Liver (tissue), 8 donors: ENCODE measurements at regions not wholly inside any gene's neighbourhood (a gene's known extent, or its start where the extent isn't known, plus 50 kb on each side); places are given as distances from the start of the nearest gene placed in this dataset.
"Not testable (repeated sequence)": the region's sequence is repeated elsewhere in the genome, so short reads cannot be mapped to it uniquely, and the experiment has no call there.

Experiments used
- DNase-seq: peaks from one replicate; pipeline ENCODE4 v3.0.0-alpha.2; 2017; ENCODE audit warnings: low spot score
- H3K27ac ChIP-seq, 2 donors: one replicate each; pipeline ENCODE4 v1.7.0; 2013; ENCODE audit warnings: inconsistent platforms in 2 of 2, low read length in 2 of 2, control low read depth in 1 of 2, low read depth in 1 of 2, mild to moderate bottlenecking in 1 of 2
- H3K27me3 ChIP-seq, 4 donors: one replicate each; pipeline versions ENCODE4 v1.6.1 to v1.7.0; 2013; ENCODE audit warnings: low read length in 3 of 4, inconsistent platforms in 1 of 4, mild to moderate bottlenecking in 1 of 4, moderate library complexity in 1 of 4; ENCODE audit not compliant: control insufficient read depth in 4 of 4, insufficient read depth in 4 of 4
- H3K36me3 ChIP-seq, 4 donors: one replicate each; pipeline versions ENCODE4 v1.6.1 to v1.7.0; 2013; ENCODE audit warnings: low read length in 3 of 4, mild to moderate bottlenecking in 3 of 4, low read depth in 1 of 4, moderate library complexity in 1 of 4; ENCODE audit not compliant: control insufficient read depth in 4 of 4, insufficient read depth in 3 of 4
- H3K4me1 ChIP-seq, 4 donors: one replicate each; pipeline versions ENCODE4 v1.6.1 to v1.7.0; 2013; ENCODE audit warnings: low read length in 3 of 4, mild to moderate bottlenecking in 3 of 4, moderate library complexity in 1 of 4; ENCODE audit not compliant: control insufficient read depth in 4 of 4, insufficient read depth in 4 of 4
- H3K4me3 ChIP-seq, 3 donors: one replicate each; pipeline versions ENCODE4 v1.6.1 to v1.7.0; 2013; ENCODE audit warnings: low read length in 3 of 3, control low read depth in 1 of 3, low read depth in 1 of 3, mild to moderate bottlenecking in 1 of 3
- H3K9ac ChIP-seq, 2 donors: one replicate each; pipeline ENCODE4 v1.7.0; 2013; ENCODE audit warnings: low read length in 2 of 2, mild to moderate bottlenecking in 2 of 2, moderate library complexity in 2 of 2, control low read depth in 1 of 2, low read depth in 1 of 2
- H3K9me3 ChIP-seq, 4 donors: one replicate each; pipeline versions ENCODE4 v1.6.1 to v1.7.0; 2013; ENCODE audit warnings: low read length in 3 of 4; ENCODE audit not compliant: control insufficient read depth in 4 of 4
- EGR1 ChIP-seq, 2 donors: IDR thresholded peaks; 2 replicates each; pipeline ENCODE4 v1.6.1; 2016 to 2018; ENCODE audit warnings: antibody characterized with exemption in 2 of 2, low read depth in 2 of 2
- FOXA1 ChIP-seq: IDR thresholded peaks from 2 replicates; pipeline ENCODE4 v1.6.1; 2016; ENCODE audit warnings: antibody characterized with exemption
- FOXA2 ChIP-seq: IDR thresholded peaks from 2 replicates; pipeline ENCODE4 v1.6.1; 2016; ENCODE audit warnings: antibody characterized with exemption
- GABPA ChIP-seq, 2 donors: IDR thresholded peaks in 1 of 2; conservative IDR thresholded peaks in 1 of 2; 2 replicates each; pipeline ENCODE4 v1.6.1; 2016; ENCODE audit warnings: antibody characterized with exemption in 2 of 2, mild to moderate bottlenecking in 1 of 2, moderate library complexity in 1 of 2
- HNF4A ChIP-seq, 2 donors: conservative IDR thresholded peaks; 2 replicates each; pipeline ENCODE4 v1.6.1; 2016; ENCODE audit warnings: antibody characterized with exemption in 2 of 2, mild to moderate bottlenecking in 2 of 2
- HNF4G ChIP-seq: IDR thresholded peaks from 2 replicates; pipeline ENCODE4 v1.6.1; 2016; ENCODE audit warnings: antibody characterized with exemption
- JUND ChIP-seq, 2 donors: IDR thresholded peaks; 2 replicates each; pipeline ENCODE4 v1.6.1; 2016; ENCODE audit warnings: antibody characterized with exemption in 2 of 2
- RXRA ChIP-seq, 2 donors: IDR thresholded peaks; 2 replicates each; pipeline ENCODE4 v1.6.1; 2017 to 2018; ENCODE audit warnings: antibody characterized with exemption in 2 of 2, mild to moderate bottlenecking in 1 of 2
- SP1 ChIP-seq: IDR thresholded peaks from 2 replicates; pipeline ENCODE4 v1.6.1; 2018; ENCODE audit warnings: antibody characterized with exemption, mild to moderate bottlenecking
- TAF1 ChIP-seq: conservative IDR thresholded peaks from 2 replicates; pipeline ENCODE4 v1.6.1; 2016; ENCODE audit warnings: antibody characterized with exemption, mild to moderate bottlenecking
- YY1 ChIP-seq: IDR thresholded peaks from 2 replicates; pipeline ENCODE4 v1.6.1; 2016; ENCODE audit warnings: antibody characterized with exemption, mild to moderate bottlenecking
- whole genome bisulfite sequencing: extraction: QIAGEN DNeasy Blood & Tissue Kit; methylation state at CpG from one replicate; pipeline ENCODE4 v1.1.7; 2013; 5-methylcytosine and 5-hydroxymethylcytosine counted together
- TF ChIP-seq, protein P1 (sequence below): IDR thresholded peaks from 2 replicates; pipeline ENCODE4 v1.6.1; 2016; ENCODE audit warnings: antibody characterized with exemption
- TF ChIP-seq, protein P2 (sequence below): IDR thresholded peaks from 2 replicates; pipeline ENCODE4 v1.6.1; 2016; ENCODE audit warnings: antibody characterized with exemption, mild to moderate bottlenecking
- TF ChIP-seq, protein P3 (sequence below): IDR thresholded peaks from 2 replicates; pipeline ENCODE4 v1.6.1; 2016; ENCODE audit warnings: antibody characterized with exemption
- TF ChIP-seq, protein P4 (sequence below): IDR thresholded peaks from 2 replicates; pipeline ENCODE4 v1.6.1; 2016; ENCODE audit warnings: antibody characterized with exemption
- TF ChIP-seq, protein P5 (sequence below): fragments of 150-350 bp; IDR thresholded peaks from 2 replicates; pipeline ENCODE4 v1.5.1; 2017; ENCODE audit warnings: improper control_type of control experiment, low read depth, low read length; ENCODE audit not compliant: missing input control
- donor health status: healthy.
- donor health status: healthy.
- donor health status: healthy.
- donor health status: healthy.
- donor health status: healthy.

DNA sequence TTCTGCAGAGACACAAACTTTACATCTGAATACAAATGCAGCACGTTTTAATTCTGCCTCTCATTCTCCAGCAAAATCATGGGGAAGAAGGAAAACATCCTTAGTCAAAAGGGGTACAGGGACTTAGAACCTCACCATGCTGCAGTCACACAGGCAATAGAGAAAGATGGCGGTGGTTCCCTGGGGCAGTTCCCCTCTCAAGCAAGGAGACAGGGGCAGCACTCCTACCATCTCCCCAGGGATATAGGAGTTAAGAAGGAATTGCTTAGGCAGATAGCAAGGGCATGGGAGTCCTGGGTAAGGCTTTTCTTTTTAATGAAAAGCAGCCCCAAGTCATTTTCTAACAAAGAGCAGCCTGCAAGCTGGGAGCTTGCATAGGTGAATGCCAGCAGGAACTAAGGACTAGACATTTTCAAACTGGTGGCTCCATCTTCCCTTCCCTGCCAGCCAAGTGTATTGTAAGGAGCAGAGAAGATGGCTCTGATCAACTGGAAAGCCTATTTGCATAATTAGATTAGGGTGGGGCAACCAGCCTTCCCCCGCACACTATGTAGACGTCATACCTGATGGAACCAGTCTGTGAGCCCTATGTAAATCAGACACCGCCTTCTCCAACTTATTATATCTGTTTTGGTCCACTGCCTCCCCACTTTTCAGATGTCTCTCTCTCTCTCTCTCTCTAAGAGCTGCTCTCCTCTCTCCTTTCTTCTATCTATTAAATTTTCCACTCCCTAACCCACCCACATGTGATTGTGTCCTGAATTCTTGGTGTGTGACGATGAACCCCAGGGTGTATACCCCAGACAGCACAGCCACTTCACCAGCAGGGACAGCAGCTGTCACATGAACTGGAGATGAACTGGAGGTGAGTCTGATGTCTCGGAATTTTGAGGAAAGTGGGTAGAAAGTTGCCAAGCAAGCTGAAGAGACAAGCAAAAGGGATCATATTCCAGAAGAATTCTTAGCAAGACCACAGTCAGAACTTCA lies 514.5 kb downstream of the IRS2 start:
- no peaks in the 10 kb centered on the region for H3K27me3 ChIP-seq
- no peak overlapping the region for H3K4me3 ChIP-seq
- no peak for TF ChIP-seq JUND (IDR thresholded peaks at IDR 0.05)
- no peak for TF ChIP-seq TAF1
- no peak for TF ChIP-seq FOXA2
- TF ChIP-seq, protein P1, sequence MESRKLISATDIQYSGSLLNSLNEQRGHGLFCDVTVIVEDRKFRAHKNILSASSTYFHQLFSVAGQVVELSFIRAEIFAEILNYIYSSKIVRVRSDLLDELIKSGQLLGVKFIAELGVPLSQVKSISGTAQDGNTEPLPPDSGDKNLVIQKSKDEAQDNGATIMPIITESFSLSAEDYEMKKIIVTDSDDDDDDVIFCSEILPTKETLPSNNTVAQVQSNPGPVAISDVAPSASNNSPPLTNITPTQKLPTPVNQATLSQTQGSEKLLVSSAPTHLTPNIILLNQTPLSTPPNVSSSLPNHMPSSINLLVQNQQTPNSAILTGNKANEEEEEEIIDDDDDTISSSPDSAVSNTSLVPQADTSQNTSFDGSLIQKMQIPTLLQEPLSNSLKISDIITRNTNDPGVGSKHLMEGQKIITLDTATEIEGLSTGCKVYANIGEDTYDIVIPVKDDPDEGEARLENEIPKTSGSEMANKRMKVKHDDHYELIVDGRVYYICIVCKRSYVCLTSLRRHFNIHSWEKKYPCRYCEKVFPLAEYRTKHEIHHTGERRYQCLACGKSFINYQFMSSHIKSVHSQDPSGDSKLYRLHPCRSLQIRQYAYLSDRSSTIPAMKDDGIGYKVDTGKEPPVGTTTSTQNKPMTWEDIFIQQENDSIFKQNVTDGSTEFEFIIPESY = no peak
- no peaks in the 10 kb centered on the region for H3K4me1 ChIP-seq
- DNase-seq = no peak
- no peak overlapping the region for H3K27ac ChIP-seq
- H3K9ac ChIP-seq = no peak overlapping the region
- WGBS = 89% methylated on average over 7 of the region's 7 CpGs
- H3K36me3 ChIP-seq = no peaks in the 10 kb centered on the region
- H3K9me3 ChIP-seq = no peaks in the 10 kb centered on the region

DNA sequence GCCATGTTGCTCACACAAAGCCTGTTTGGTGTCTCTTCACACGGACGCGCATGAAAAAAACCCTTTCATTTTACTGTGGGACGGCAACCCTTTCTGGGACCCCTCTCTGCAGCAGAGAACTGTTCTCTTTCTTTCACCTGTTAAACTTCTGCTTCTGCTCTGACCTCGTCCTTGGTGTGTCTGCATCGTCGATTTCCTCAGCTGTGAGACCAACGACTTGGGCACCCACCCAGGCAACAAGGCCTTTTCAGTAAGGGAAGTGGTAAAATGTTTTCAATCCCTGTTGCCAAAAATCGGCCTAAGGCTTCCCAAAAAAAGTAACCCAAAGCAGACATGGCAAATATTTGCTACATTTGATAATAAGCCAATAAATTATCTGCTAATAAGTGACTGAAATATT lies 515.3 kb downstream of the IRS2 start:
- no peak overlapping the region for H3K4me3 ChIP-seq
- no peaks in the 10 kb centered on the region for H3K9me3 ChIP-seq
- H3K27ac ChIP-seq = no peak overlapping the region
- no peaks in the 10 kb centered on the region for H3K27me3 ChIP-seq
- H3K9ac ChIP-seq = no peak overlapping the region
- no peaks in the 10 kb centered on the region for H3K36me3 ChIP-seq
- DNase-seq = no peak
- TF ChIP-seq TAF1 (no peak), RXRA (IDR thresholded peaks at IDR 0.05) (no peak), EGR1 (IDR thresholded peaks at IDR 0.05; ENCODE audit: low read depth in 2 of 2) (no peak), FOXA1 (no peak), HNF4G (no peak), JUND (IDR thresholded peaks at IDR 0.05) (no peak), YY1 (no peak), GABPA (IDR thresholded peaks at IDR 0.05 in 1 of 2, conservative IDR thresholded peaks at IDR 0.05 in 1 of 2) (no peak), FOXA2 (no peak), HNF4A (conservative IDR thresholded peaks at IDR 0.05) (no peak), SP1 (no peak)
- TF ChIP-seq, protein P2, sequence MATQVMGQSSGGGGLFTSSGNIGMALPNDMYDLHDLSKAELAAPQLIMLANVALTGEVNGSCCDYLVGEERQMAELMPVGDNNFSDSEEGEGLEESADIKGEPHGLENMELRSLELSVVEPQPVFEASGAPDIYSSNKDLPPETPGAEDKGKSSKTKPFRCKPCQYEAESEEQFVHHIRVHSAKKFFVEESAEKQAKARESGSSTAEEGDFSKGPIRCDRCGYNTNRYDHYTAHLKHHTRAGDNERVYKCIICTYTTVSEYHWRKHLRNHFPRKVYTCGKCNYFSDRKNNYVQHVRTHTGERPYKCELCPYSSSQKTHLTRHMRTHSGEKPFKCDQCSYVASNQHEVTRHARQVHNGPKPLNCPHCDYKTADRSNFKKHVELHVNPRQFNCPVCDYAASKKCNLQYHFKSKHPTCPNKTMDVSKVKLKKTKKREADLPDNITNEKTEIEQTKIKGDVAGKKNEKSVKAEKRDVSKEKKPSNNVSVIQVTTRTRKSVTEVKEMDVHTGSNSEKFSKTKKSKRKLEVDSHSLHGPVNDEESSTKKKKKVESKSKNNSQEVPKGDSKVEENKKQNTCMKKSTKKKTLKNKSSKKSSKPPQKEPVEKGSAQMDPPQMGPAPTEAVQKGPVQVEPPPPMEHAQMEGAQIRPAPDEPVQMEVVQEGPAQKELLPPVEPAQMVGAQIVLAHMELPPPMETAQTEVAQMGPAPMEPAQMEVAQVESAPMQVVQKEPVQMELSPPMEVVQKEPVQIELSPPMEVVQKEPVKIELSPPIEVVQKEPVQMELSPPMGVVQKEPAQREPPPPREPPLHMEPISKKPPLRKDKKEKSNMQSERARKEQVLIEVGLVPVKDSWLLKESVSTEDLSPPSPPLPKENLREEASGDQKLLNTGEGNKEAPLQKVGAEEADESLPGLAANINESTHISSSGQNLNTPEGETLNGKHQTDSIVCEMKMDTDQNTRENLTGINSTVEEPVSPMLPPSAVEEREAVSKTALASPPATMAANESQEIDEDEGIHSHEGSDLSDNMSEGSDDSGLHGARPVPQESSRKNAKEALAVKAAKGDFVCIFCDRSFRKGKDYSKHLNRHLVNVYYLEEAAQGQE = no peak
- TF ChIP-seq, protein P1 = no peak
- TF ChIP-seq, protein P3, sequence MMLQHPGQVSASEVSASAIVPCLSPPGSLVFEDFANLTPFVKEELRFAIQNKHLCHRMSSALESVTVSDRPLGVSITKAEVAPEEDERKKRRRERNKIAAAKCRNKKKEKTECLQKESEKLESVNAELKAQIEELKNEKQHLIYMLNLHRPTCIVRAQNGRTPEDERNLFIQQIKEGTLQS = no peak
- TF ChIP-seq, protein P4, sequence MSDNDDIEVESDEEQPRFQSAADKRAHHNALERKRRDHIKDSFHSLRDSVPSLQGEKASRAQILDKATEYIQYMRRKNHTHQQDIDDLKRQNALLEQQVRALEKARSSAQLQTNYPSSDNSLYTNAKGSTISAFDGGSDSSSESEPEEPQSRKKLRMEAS = no peak
- TF ChIP-seq, protein P5, sequence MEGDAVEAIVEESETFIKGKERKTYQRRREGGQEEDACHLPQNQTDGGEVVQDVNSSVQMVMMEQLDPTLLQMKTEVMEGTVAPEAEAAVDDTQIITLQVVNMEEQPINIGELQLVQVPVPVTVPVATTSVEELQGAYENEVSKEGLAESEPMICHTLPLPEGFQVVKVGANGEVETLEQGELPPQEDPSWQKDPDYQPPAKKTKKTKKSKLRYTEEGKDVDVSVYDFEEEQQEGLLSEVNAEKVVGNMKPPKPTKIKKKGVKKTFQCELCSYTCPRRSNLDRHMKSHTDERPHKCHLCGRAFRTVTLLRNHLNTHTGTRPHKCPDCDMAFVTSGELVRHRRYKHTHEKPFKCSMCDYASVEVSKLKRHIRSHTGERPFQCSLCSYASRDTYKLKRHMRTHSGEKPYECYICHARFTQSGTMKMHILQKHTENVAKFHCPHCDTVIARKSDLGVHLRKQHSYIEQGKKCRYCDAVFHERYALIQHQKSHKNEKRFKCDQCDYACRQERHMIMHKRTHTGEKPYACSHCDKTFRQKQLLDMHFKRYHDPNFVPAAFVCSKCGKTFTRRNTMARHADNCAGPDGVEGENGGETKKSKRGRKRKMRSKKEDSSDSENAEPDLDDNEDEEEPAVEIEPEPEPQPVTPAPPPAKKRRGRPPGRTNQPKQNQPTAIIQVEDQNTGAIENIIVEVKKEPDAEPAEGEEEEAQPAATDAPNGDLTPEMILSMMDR = no peak
- 79% methylated on average over 9 of the region's 9 CpGs for WGBS
- H3K4me1 ChIP-seq = no peaks in the 10 kb centered on the region

DNA sequence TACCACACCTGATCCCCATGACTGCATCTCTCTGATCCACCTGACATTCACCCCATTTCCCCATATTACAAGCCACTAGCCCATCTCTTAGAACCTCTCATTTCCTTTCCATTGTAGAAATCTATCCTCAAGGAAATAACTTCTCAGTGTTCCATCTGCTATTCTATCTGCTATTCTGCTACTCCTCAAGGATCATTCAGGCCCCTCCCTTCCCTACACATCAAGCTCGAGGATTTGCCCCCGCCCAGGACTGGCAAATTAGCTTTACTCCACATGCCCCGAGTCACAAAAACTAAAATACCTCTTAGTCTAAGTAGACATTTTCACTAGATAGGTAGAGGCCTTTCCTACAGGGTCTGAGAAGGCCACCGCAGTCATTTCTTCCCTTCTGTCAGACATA lies 517.0 kb downstream of the IRS2 start:
- H3K36me3 ChIP-seq, H3K4me1 ChIP-seq, H3K27me3 ChIP-seq, H3K27ac ChIP-seq, H3K9me3 ChIP-seq, H3K9ac ChIP-seq, H3K4me3 ChIP-seq, DNase-seq: not testable (repeated sequence)
- 92% methylated on average over 3 of the region's 4 CpGs for WGBS
